Tibial artery (tissue), 4 donors: ENCODE measurements at regions not wholly inside any gene's neighbourhood (a gene's known extent, or its start where the extent isn't known, plus 50 kb on each side); places are given as distances from the start of the nearest gene placed in this dataset.
A peak's percentile ranks its signal among the peaks of the same experiment; 100 is the strongest.

Source experiments
- DNase-seq, 2 donors: peaks; one replicate each; pipeline ENCODE4 v3.0.0-alpha.2; 2019
- H3K27ac ChIP-seq, 2 donors: fragments of 200-600 bp; sonication (generic) in 1 of 2; 1 replicate in 1 of 2; 2 replicates in 1 of 2; pipeline ENCODE4 v1.5.1; 2018 to 2019; ENCODE audit warnings: mild to moderate bottlenecking in 1 of 2
- H3K27me3 ChIP-seq, 2 donors: fragments of 200-600 bp; sonication (generic) in 1 of 2; one replicate each; pipeline versions ENCODE4 v1.5.1 to v1.6.0; 2016 to 2019
- H3K36me3 ChIP-seq, 3 donors: fragments of 200-600 bp; sonication (generic) in 2 of 3; one replicate each; pipeline ENCODE4 v1.5.1; 2016 to 2019; ENCODE audit warnings: mild to moderate bottlenecking in 2 of 3
- H3K4me1 ChIP-seq, 4 donors: fragments of 200-600 bp; sonication (generic) in 2 of 4; 1 replicate in 3 of 4; 2 replicates in 1 of 4; pipeline ENCODE4 v1.5.1; 2016 to 2019
- H3K4me3 ChIP-seq, 2 donors: fragments of 200-600 bp; sonication (generic) in 1 of 2; 1 replicate in 1 of 2; 2 replicates in 1 of 2; pipeline ENCODE4 v1.5.1; 2018 to 2019; ENCODE audit warnings: mild to moderate bottlenecking in 2 of 2
- H3K9me3 ChIP-seq, 3 donors: fragments of 200-600 bp; sonication (generic) in 1 of 3; one replicate each; pipeline ENCODE4 v1.5.1; 2016 to 2019
- intact Hi-C: fragments of 100-400 bp; cut with DNase I; formaldehyde crosslinking; loops from one replicate; pipeline ENCODE4 v1.15.0; 2023; ENCODE audit warnings: low total_unique reads
- TF ChIP-seq, protein P1 (sequence below), 2 experiments: fragments of 200-600 bp in 1 of 2; fragments of 450-650 bp in 1 of 2; IDR thresholded peaks; one replicate each; pipeline ENCODE4 v1.5.1; 2017 to 2019; ENCODE audit warnings: antibody characterized with exemption in 2 of 2, mild to moderate bottlenecking in 1 of 2, moderate library complexity in 1 of 2

DNA sequence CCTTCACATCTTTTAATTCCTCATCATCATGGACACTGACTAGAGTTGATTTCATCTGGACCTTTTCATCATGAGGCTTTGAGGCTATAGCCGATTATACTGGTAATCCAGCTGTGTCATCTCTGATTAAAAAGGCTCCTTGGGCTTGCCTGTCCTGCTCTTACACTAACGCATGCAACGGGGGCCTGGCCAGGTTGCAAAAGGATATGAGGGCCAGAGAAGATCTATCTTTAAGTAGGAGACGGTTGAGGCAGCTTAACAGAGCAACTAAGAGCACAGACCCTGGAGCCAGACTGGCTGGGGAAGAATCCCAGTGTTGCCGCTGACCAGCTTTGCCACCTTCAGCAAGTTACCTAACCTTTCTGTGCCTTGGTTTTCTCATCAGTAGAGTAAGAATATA lies 211.5 kb downstream of the PTEN start:
- Histone ChIP-seq H3K4me1 (peaks cover 0 to 21% (median 8%) of the 10 kb centered on the region in 4 donors), H3K9me3 (no peaks in the 10 kb centered on the region), H3K27me3 (no peaks in the 10 kb centered on the region), H3K36me3 (no peaks in the 10 kb centered on the region), H3K4me3 (no peak overlapping the region), H3K27ac (no peak overlapping the region)
- intact Hi-C loops, result no loop called here
- TF ChIP-seq, protein P1, sequence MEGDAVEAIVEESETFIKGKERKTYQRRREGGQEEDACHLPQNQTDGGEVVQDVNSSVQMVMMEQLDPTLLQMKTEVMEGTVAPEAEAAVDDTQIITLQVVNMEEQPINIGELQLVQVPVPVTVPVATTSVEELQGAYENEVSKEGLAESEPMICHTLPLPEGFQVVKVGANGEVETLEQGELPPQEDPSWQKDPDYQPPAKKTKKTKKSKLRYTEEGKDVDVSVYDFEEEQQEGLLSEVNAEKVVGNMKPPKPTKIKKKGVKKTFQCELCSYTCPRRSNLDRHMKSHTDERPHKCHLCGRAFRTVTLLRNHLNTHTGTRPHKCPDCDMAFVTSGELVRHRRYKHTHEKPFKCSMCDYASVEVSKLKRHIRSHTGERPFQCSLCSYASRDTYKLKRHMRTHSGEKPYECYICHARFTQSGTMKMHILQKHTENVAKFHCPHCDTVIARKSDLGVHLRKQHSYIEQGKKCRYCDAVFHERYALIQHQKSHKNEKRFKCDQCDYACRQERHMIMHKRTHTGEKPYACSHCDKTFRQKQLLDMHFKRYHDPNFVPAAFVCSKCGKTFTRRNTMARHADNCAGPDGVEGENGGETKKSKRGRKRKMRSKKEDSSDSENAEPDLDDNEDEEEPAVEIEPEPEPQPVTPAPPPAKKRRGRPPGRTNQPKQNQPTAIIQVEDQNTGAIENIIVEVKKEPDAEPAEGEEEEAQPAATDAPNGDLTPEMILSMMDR (IDR thresholded peaks at IDR 0.05), result no peak
- no peak for DNase-seq

DNA sequence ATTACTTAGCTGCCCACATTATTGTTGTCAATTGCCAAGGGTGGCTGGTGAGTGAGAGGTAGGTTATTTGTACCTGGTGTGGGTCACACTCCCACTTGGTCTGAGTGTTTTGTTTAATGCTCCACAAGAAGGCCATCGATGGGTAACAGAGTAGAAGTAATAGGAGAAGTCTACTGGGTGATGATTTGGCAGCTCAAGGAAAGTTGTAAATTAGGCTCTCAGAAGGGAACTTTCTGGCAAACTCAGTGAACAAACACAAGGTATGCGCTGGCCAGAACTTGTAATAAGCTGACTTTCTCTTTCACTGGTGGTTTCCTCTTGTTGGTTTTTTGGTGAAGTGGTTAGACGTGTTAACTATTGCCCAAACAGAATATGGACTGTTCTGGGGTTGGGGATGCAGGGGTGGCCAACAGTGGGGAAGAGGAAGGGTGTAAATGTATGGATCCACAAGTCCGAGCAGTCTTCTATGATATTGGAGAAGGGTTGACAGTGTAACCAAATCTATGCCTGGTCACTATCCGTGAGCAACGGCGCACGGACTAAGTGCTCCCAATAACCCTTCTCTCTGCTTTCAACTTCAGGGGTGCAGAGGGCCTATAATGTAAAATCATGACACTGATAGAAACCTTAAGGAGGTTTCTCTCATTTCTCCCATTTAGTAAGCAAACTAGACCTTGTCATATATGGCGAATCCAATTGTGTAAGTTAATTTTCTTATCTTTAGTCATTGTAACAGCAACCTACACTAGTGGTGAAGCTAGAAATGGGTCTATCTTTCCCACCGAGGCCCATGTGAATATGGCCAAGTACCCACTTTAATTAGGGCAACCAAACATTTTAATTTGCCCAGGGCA lies 212.8 kb downstream of the PTEN start:
- Histone ChIP-seq H3K9me3 (no peaks in the 10 kb centered on the region), H3K27ac (peak overlapping the region; percentile 4 to 13), H3K4me3 (no peak overlapping the region), H3K4me1 (peaks cover 0 to 34% (median 18%) of the 10 kb centered on the region in 4 donors), H3K27me3 (no peaks in the 10 kb centered on the region), H3K36me3 (no peaks in the 10 kb centered on the region)
- intact Hi-C loops, result no loop called here
- DNase-seq, result no peak
- TF ChIP-seq, protein P1 (IDR thresholded peaks at IDR 0.05), result no peak

DNA sequence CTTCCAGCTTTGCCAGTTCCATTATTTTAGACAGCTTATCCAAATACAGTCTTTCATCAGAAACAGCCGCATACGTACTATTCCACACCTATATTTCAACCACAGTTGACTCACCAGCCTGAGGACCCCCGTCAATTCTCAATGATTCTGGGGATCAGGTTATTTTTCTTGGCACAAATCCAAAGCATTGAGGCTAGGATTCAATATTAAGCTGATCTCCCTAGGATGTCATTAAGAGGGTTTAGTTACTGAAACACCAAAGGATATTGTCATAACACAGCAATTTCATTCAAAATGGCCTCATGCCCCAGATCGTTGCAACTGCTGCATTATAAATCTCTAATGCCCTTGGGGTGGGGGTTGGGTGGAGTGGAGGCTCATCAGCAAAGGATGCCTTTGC lies 214.6 kb downstream of the PTEN start:
- TF ChIP-seq, protein P1 (IDR thresholded peaks at IDR 0.05), result no peak
- H3K4me1 ChIP-seq, result peaks cover 0 to 42% (median 26%) of the 10 kb centered on the region in 4 donors
- H3K4me3 ChIP-seq, result no peak overlapping the region
- DNase-seq, result no peak
- no peaks in the 10 kb centered on the region for H3K9me3 ChIP-seq
- no peaks in the 10 kb centered on the region for H3K36me3 ChIP-seq
- intact Hi-C loops, result no loop called here
- H3K27ac ChIP-seq, result no peak overlapping the region
- no peaks in the 10 kb centered on the region for H3K27me3 ChIP-seq

DNA sequence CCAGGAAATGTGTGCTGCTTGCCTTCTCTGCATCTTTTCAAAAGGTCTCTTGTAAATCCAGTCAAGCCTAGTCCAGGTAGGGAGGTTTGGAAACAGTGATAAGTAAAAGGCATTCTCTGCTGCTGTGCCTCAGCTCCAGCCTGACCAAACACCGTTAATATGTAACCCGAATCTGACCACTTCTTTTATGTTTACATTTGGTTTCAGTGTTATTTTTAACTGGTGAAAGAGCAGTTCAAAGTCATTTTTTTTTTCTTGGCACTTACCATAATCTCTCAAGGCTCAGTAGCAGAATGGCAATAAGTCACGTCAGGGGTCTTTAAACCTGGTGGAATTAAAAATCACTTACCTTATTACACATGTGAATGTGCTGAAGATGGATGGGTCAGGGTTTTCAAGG lies 216.8 kb downstream of the PTEN start:
- Histone ChIP-seq H3K27ac (peak overlapping the region; percentile 22 to 52), H3K4me3 (no peak overlapping the region), H3K36me3 (no peaks in the 10 kb centered on the region), H3K4me1 (peaks cover 0 to 42% (median 26%) of the 10 kb centered on the region in 4 donors), H3K9me3 (no peaks in the 10 kb centered on the region), H3K27me3 (no peaks in the 10 kb centered on the region)
- intact Hi-C loops, result no loop called here
- TF ChIP-seq, protein P1 (IDR thresholded peaks at IDR 0.05), result no peak
- DNase-seq, result no peak

DNA sequence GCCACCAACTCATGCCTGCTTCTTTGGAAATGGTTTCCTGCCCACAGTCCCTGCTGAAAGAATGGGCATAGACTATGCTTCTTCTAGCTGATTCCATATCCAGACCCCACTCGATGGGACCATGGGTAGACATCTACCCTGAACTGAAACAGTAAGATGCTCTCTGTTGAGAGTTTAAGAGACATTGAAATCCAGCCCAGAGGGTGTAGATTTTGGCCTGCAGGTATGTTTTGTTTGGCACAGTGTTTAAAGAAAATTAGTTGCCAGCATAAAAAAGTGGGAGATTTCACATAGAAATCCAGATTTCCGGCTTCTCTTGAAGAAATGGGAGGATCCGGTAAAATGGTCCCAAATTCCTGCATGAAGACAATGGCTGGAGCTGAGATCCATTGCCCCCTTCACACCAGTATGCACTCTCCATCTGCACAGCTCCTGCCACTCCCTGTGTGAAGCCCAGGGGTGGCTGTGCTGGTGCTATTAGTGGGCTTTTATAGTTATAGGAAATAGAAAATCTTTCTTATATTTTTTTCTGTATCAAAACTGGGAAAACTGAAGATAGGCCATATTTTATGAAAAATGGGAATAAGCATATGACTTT lies 218.1 kb downstream of the PTEN start:
- Histone ChIP-seq H3K9me3 (no peaks in the 10 kb centered on the region), H3K4me1 (peaks cover 0 to 31% (median 21%) of the 10 kb centered on the region in 4 donors), H3K4me3 (no peak overlapping the region), H3K36me3 (no peaks in the 10 kb centered on the region), H3K27ac (no peak overlapping the region), H3K27me3 (no peaks in the 10 kb centered on the region)
- intact Hi-C loops, result no loop called here
- no peak for DNase-seq
- TF ChIP-seq, protein P1 (IDR thresholded peaks at IDR 0.05), result no peak
